ENCODE measurements at regions not wholly inside any gene's neighbourhood (a gene's known extent, or its start where the extent isn't known, plus 50 kb on each side); places are given as distances from the start of the nearest gene placed in this dataset.

DNA sequence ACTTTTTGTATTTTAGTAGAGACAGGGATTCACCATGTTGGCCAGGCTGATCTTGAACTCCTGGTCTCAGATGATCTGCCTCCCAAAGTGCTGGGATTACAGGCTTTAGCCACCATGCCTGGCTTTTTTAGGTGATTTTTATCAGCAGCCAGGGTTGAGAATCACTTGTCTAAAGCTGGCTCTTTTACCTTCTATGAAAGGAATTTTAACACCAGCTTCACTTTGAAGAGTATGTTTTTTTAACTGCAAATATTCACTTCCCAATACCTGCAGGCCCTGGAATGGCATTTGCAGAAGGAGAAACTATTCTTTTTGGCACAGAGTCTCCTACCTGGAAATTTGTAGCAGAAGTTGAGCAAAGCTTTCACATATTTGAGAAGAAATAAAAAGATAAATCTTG, 63.6 kb upstream of the NAA20 start:
- DNase-seq (ENCODE audit: low spot score), result no peak

DNA sequence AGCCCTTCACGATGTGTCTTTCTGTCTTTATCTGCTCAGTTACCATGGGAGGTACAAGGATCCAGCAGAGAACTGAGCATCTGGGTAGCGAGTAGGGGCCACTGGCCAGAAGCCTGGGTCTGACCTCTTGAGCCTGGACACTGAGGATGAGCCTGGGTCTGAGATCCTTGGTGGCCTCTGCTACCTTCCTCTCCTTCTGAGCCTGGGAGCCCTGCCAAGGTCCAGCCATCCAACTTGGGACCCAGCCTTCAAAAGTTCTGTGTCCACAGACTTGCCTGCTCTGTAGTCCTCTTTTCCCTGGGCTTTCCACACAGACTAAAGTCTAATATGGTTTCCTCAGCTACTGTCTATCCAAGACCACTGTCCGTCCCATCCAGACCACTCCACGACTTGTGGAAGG, 60.2 kb upstream of the NAA20 start:
- DNase-seq (ENCODE audit: low spot score), result no peak

DNA sequence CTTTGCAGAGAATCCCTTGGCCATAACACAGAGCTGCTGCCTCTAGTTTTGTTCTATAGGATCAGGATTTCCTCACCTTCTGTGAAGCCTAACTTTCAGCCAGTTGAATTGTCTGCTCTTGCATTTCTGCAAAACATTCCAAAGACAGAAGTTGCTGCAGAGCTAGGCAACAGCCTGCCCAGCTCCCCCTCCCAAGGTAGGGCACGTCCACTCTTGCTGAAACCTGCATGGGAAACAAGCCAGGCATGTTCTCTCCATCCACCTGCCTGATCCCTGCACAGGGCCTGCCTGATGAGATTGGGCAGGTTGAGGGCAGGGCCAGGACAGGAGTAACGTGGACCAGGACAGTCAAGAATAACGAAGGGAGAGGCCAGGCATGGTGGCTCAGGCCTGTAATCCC, 58.9 kb upstream of the NAA20 start:
- no peak for DNase-seq (ENCODE audit: low spot score)

DNA sequence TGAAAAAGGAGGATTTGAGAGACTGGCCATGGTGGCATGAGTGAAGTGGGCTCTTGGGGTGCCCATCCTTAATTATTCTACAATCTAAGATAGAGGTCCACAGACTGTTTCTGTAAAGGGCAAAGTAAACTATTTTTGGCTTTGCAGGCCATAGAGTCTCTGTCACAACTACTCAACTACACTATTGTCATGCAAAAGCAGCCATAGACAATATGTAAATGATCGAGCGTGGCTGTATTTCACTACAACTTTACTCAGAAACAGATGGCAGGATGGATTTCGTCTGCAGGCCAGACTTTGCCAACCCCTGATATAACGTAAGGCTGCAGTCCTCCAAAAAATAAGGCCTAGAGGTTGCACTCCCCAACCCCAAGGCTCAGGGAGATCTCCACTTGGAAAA, 58.2 kb upstream of the NAA20 start:
- no peak for DNase-seq (ENCODE audit: low spot score)

DNA sequence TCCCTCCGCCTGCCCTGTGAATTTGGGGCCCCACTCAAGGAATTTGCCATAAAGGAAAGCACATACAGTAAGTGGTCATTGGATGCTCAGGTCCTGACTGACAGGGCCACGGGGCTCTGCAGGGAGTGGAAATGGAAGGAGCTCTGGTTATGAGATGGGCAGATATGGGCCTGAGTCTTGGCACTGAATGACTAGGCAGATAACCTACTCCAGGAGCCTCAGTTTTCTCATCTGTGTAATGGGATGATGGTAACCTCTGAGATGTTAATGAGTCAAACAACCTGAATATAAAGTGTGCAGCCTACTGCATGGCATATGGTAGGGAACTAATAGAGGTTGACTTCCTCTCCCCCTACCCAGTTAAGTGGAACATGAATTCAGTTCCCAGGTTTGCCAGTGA, 56.4 kb upstream of the NAA20 start:
- no peak for DNase-seq (ENCODE audit: low spot score)

DNA sequence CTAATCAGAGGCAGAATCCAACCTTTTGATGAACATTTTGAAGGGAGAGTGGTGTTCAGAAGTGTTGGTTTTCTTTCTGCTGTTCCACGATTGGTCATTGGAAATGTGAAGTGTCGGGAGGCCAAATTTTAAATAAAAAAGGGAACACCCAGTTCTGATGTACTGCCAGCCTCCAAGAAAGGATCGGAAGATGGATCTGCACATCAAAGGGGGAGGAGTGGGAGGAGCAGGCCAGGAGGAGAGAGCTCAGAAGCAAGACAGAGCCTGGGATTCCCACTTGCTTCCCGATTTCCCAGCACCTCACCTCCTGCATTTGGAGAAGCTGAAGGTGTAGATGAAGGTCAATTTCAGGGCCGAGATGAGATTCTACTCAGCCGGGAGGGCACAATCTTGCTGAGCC, 55.9 kb upstream of the NAA20 start:
- no peak for DNase-seq (ENCODE audit: low spot score)

DNA sequence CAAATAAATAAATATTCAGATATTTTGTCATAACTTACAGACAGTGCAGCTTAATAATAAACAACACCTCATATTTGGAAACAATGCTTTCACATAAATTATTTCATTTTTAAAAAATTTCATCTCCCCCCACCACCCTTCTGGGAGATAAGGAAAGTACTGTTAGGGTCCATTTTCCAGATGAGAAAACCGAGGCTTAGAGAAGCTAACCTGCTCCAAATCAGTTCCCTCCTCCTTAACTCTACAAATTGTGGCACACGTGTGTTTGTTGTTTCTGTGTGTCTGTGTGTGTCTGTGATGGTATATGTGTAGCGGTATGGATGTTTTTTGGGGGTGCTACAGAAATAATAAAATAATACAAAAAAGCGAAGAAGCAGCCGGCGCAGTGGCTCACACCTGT, 54.2 kb upstream of the NAA20 start:
- DNase-seq (ENCODE audit: low spot score), result no peak

DNA sequence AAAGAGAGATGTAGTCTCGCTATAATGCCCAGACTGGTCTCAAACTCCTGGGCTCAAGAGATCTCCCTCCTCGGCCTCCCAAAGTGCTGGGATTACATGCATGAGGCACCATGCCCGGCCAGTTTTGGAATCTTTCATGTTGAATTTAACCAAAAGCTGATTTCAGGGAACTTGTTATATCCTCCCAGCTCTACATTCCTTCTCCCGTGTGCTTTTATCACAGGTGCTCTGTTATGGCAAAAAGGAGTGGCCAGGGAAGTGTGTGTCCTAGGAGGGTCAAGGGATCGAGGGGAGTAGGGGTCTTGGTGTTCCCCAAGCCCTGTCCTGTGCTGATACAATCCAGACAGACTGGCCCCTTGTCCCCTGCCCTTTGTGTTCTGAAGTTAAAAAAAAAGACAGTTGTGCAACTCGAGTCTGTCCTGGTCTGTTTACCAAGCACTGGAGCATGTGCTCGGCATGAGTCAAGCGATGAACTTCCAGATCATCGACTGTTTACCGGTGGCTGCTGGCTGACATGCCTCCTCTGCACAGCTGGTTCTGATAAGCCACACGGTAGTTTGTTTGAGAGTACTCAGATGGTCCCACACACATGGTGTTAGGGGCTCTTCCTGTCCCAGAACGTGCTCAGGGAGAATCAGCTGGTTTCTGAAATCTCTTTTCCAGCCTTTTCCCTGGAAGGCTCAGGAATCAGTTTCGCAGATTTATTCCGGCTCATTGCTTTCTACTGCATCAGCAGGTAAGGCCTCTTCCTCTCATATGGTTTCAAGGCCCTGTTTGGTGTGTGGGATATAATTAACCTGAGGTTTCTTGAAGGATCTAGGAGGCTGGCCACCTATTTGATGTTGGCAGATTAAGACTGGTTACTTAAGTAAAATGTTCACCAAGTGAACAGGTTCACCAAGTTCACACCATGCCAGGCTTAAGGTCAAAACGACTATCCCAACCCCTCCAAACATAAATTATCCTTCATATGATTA, 52.6 kb upstream of the NAA20 start:
- DNase-seq (ENCODE audit: low spot score), result peak; percentile 90

DNA sequence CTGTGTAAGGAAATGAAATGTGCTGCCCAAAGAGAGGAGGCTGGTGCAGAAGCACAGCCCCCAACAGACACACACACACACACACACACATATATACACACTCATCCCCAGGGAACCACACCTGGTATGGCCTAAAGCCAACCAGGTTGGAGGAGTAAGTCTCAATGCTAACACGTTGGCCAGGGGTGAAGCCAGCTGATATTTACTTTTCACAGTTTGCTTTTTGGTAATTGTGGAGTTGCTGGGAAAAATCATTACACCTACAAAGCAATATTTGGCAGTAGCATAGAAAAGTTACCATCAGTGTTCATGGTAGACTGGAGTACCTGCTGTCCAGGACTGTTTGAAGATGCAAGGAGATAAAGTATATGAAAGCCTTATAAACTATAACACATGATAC, 50.3 kb upstream of the NAA20 start:
- DNase-seq (ENCODE audit: low spot score), result no peak

All from HuH-7 (cell line).